PC-9 (cell line): ENCODE measurements at regions not wholly inside any gene's neighbourhood (a gene's known extent, or its start where the extent isn't known, plus 50 kb on each side); places are given as distances from the start of the nearest gene placed in this dataset.

Experiments used
- BruUV-seq: library from RNA; stranded (reverse); fragments of 400-500 nt; replicated peaks from 2 replicates; lab custom pipeline; 2021; lab: Mats Ljungman, UMichigan
- CTCF ChIA-PET: fragments of 300-600 bp; sonication (Branson Sonifier 250); formaldehyde crosslinking; loops from one replicate; lab custom pipeline; 2022; ENCODE audit warnings: antibody characterized with exemption; lab: Charles Lee
- POLR2A ChIA-PET: fragments of 300-600 bp; sonication (Branson Sonifier 250); formaldehyde crosslinking; loops from one replicate; lab custom pipeline; 2022; ENCODE audit warnings: antibody characterized with exemption; ENCODE audit not compliant: unreplicated experiment; lab: Charles Lee
- DNase-seq, 2 experiments: peaks; one replicate each; pipeline versions ENCODE4 v3.0.0 to v3.0.0-alpha.2; 2015 to 2022; ENCODE audit warnings: mixed read lengths in 1 of 2
- H2AFZ ChIP-seq: fragments of 200-600 bp; sonication (generic); 2 replicates; pipeline ENCODE4 v1.8.1; 2017; ENCODE audit warnings: antibody characterized with exemption
- H3F3A ChIP-seq: fragments of 200-600 bp; sonication (generic); 2 replicates; pipeline ENCODE4 v1.8.1; 2017; ENCODE audit warnings: antibody characterized with exemption, mild to moderate bottlenecking, low read depth; ENCODE audit not compliant: insufficient read depth
- H3K27ac ChIP-seq: fragments of 200-600 bp; sonication (generic); 2 replicates; pipeline ENCODE4 v1.6.1; 2016; ENCODE audit warnings: mixed run types
- H3K27me3 ChIP-seq: fragments of 200-600 bp; sonication (generic); 2 replicates; pipeline ENCODE4 v1.6.1; 2016; ENCODE audit warnings: low read depth, mixed run types; ENCODE audit not compliant: insufficient read depth
- H3K36me3 ChIP-seq: fragments of 200-600 bp; sonication (generic); 2 replicates; pipeline ENCODE4 v1.6.1; 2016; ENCODE audit warnings: low read depth, mixed run types
- H3K4me1 ChIP-seq: fragments of 200-600 bp; sonication (generic); replicated peaks from 2 replicates; pipeline ENCODE4 v1.6.1; 2016; ENCODE audit warnings: mixed run types; ENCODE audit not compliant: insufficient read depth
- H3K4me2 ChIP-seq: fragments of 200-600 bp; sonication (generic); 2 replicates; pipeline ENCODE4 v1.6.1; 2017; ENCODE audit warnings: mixed run types
- H3K4me3 ChIP-seq: fragments of 200-600 bp; sonication (generic); 2 replicates; pipeline ENCODE4 v1.6.1; 2016; ENCODE audit warnings: mixed run types
- H3K79me2 ChIP-seq: fragments of 200-600 bp; sonication (generic); 2 replicates; pipeline ENCODE4 v1.6.1; 2017; ENCODE audit warnings: low read depth, mixed run types
- H3K9me2 ChIP-seq: fragments of 200-600 bp; sonication (generic); 2 replicates; pipeline ENCODE4 v1.8.1; 2017; ENCODE audit warnings: mild to moderate bottlenecking; ENCODE audit not compliant: insufficient read depth
- H3K9me3 ChIP-seq: fragments of 200-600 bp; sonication (generic); 2 replicates; pipeline ENCODE4 v1.8.1; 2016; ENCODE audit warnings: low read depth; ENCODE audit not compliant: insufficient read depth
- H4K20me1 ChIP-seq: fragments of 200-600 bp; sonication (generic); 2 replicates; pipeline ENCODE4 v1.8.1; 2017; ENCODE audit not compliant: insufficient read depth
- EZH2 ChIP-seq: fragments of 200-600 bp; sonication (generic); IDR thresholded peaks from 2 replicates; pipeline ENCODE4 v1.8.0; 2017; ENCODE audit warnings: antibody characterized with exemption, low read depth
- intact Hi-C: fragments of 100-400 bp; cut with micrococcal nuclease; formaldehyde crosslinking; loops from one replicate; pipeline ENCODE4 v1.10.0; 2022; ENCODE audit not compliant: unreplicated experiment
- TF ChIP-seq, protein P1 (sequence below): fragments of 200-600 bp; sonication (generic); conservative IDR thresholded peaks from 2 replicates; pipeline ENCODE4 v1.6.1; 2017; ENCODE audit warnings: mixed run types, antibody characterized with exemption, mild to moderate bottlenecking, moderate library complexity

DNA sequence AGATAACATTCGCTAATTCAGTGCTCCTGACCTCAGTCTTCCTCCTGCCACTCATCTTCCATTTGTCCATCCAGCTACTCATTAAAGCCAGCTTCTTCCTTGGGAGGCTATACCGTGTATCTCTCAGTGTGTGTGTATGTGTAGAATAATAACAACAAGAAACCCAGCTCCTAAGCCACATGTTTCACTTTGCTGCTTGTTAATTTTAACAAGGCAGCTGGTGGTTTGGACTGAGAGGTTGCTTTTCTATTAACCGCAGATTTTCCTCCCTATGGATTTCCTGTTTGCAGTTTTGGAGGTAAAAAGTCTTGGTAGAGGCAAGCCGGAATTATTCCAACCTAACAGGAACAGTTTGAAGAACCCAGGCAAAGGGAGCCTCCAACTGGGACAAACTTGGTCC is 165.0 kb downstream of the ADAMTS15 start:
- Histone ChIP-seq H3K9me2 (no peaks in the 10 kb centered on the region), H3F3A (no peaks in the 10 kb centered on the region), H4K20me1 (no peaks in the 10 kb centered on the region), H3K36me3 (no peaks in the 10 kb centered on the region), H3K79me2 (no peaks in the 10 kb centered on the region), H3K4me1 (no peaks in the 10 kb centered on the region), H3K4me3 (no peak overlapping the region), H3K9me3 (peaks cover 4% of the 10 kb centered on the region; the same call in 1 of the 2 replicates), H3K27me3 (no peaks in the 10 kb centered on the region), H2AFZ (no peak overlapping the region), H3K4me2 (no peak overlapping the region), H3K27ac (no peak overlapping the region)
- intact Hi-C loops, result no loop called here
- no TSS peak for BruUV-seq
- CTCF ChIA-PET, result no interaction called here
- no peak for DNase-seq
- POLR2A ChIA-PET, result no interaction called here
- TF ChIP-seq, protein P1, sequence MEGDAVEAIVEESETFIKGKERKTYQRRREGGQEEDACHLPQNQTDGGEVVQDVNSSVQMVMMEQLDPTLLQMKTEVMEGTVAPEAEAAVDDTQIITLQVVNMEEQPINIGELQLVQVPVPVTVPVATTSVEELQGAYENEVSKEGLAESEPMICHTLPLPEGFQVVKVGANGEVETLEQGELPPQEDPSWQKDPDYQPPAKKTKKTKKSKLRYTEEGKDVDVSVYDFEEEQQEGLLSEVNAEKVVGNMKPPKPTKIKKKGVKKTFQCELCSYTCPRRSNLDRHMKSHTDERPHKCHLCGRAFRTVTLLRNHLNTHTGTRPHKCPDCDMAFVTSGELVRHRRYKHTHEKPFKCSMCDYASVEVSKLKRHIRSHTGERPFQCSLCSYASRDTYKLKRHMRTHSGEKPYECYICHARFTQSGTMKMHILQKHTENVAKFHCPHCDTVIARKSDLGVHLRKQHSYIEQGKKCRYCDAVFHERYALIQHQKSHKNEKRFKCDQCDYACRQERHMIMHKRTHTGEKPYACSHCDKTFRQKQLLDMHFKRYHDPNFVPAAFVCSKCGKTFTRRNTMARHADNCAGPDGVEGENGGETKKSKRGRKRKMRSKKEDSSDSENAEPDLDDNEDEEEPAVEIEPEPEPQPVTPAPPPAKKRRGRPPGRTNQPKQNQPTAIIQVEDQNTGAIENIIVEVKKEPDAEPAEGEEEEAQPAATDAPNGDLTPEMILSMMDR, result no peak
- no peak for TF ChIP-seq EZH2

DNA sequence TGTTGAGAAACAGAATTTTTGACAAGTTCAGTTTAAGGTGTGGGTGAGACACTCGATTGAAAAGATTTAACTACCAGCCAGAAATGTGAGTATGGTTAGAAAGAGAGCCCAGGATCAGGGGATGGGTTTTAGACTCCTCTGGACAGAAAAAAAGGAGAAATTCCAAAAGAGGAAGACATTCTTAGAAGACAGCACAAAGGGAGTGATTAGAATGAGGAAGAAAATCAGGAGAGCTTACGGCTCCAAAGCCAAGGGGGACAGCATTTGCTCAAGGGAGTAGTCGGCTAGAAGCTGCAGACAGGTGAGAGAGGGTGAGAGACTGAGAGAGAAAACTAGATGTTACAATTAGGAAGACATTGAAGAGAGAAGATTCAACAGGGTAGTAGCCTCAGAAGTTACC is 166.1 kb downstream of the ADAMTS15 start:
- no peak overlapping the region for H2AFZ ChIP-seq
- H3K4me3 ChIP-seq, result no peak overlapping the region
- TF ChIP-seq, protein P1, result no peak
- TF ChIP-seq EZH2, result no peak
- no peak overlapping the region for H3K4me2 ChIP-seq
- H3K36me3 ChIP-seq, result no peaks in the 10 kb centered on the region
- H3K9me3 ChIP-seq, result peaks cover 4% of the 10 kb centered on the region; the same call in 1 of the 2 replicates
- ChIA-PET CTCF (no interaction called here), POLR2A (no interaction called here)
- H3K27me3 ChIP-seq, result no peaks in the 10 kb centered on the region
- no peaks in the 10 kb centered on the region for H3K9me2 ChIP-seq
- no peaks in the 10 kb centered on the region for H3F3A ChIP-seq
- H3K79me2 ChIP-seq, result no peaks in the 10 kb centered on the region
- intact Hi-C loops, result no loop called here
- H4K20me1 ChIP-seq, result no peaks in the 10 kb centered on the region
- H3K27ac ChIP-seq, result no peak overlapping the region
- no peaks in the 10 kb centered on the region for H3K4me1 ChIP-seq
- DNase-seq, result no peak
- no TSS peak for BruUV-seq

DNA sequence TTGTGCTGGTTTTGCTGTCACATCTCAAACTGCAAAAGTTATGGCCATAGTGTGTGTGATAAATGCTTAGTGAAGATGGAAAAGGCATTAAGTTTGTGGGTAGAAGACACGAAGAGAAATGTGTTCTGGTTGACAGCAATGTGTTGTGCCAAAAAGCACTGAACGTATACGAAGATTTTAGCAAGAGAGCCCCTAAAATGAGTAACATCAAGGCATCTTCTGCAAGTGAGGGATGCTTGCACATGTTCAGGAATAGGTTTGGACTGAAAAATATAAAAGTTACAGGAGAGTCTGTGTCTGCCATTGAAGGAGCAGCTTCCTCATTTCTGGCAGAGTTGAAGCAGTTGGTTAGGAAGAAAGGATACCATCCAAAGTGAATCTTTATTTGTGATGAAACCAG is 167.1 kb downstream of the ADAMTS15 start:
- no peak for DNase-seq
- POLR2A ChIA-PET, result no interaction called here

More for the DNA sequence above, 167.1 kb downstream of the ADAMTS15 start:
- H3K9me2 ChIP-seq, result no peaks in the 10 kb centered on the region
- H3K4me3 ChIP-seq, result no peak overlapping the region
- CTCF ChIA-PET, result no interaction called here
- intact Hi-C loops, result no loop called here
- H3K4me1 ChIP-seq, result no peaks in the 10 kb centered on the region
- H3K27me3 ChIP-seq, result no peaks in the 10 kb centered on the region
- no peaks in the 10 kb centered on the region for H3F3A ChIP-seq
- H2AFZ ChIP-seq, result no peak overlapping the region
- H4K20me1 ChIP-seq, result no peaks in the 10 kb centered on the region
- no peaks in the 10 kb centered on the region for H3K36me3 ChIP-seq
- H3K9me3 ChIP-seq, result peaks cover 4% of the 10 kb centered on the region; the same call in 1 of the 2 replicates
- H3K79me2 ChIP-seq, result no peaks in the 10 kb centered on the region
- H3K4me2 ChIP-seq, result no peak overlapping the region
- H3K27ac ChIP-seq, result no peak overlapping the region
- TF ChIP-seq, protein P1, result no peak
- TF ChIP-seq EZH2, result no peak
- BruUV-seq, result no TSS peak
